ENCODE measurements at regions not wholly inside any gene's neighbourhood (a gene's known extent, or its start where the extent isn't known, plus 50 kb on each side); places are given as distances from the start of the nearest gene placed in this dataset.

- no peak for DNase-seq
Measured at GRCh38 chr6:168130697-168131371, 51.8 kb upstream of the FRMD1 start.

GRCh38 chr6:168130168-168130696 lies 51.2 kb upstream of the FRMD1 start:
- DNase-seq, result no peak

GRCh38 chr6:168129292-168130167 lies 50.5 kb upstream of the FRMD1 start:
- no peak for DNase-seq

- DNase-seq, result no peak
Measured at GRCh38 chr6:168128631-168129291, 49.7 kb upstream of the FRMD1 start.

Data from OCI-M1 (cell line).